HG03066 (cell line): ENCODE measurements at regions not wholly inside any gene's neighbourhood (a gene's known extent, or its start where the extent isn't known, plus 50 kb on each side); places are given as distances from the start of the nearest gene placed in this dataset.

Experiments
- ATAC-seq: cut with Tn5 transposase; IDR thresholded peaks from one replicate; pipeline ENCODE4 v1.9.1; 2021; ENCODE audit warnings: low read depth; ENCODE audit not compliant: unreplicated experiment

- ATAC-seq: no peak
These were observed 254.4 kb downstream of the BCOR start for GRCh38 chrX:39843318-39843717.

- ATAC-seq: no peak
These were observed 252.5 kb downstream of the BCOR start for GRCh38 chrX:39845233-39845632.

- no peak for ATAC-seq
These were observed 251.3 kb downstream of the BCOR start for GRCh38 chrX:39846460-39846859.

- ATAC-seq: no peak
These were observed 249.5 kb downstream of the BCOR start for GRCh38 chrX:39848243-39848642.

GRCh38 chrX:39848900-39849299 lies 248.9 kb downstream of the BCOR start:
- no peak for ATAC-seq

- ATAC-seq: no peak
These were observed 247.5 kb downstream of the BCOR start for GRCh38 chrX:39850209-39850608.

GRCh38 chrX:39850630-39851152 lies 247.1 kb downstream of the BCOR start:
- ATAC-seq: no peak

- ATAC-seq: no peak
These were observed 245.9 kb downstream of the BCOR start for GRCh38 chrX:39851745-39852455.

- ATAC-seq: no peak
These were observed 245.3 kb downstream of the BCOR start for GRCh38 chrX:39852491-39852890.

GRCh38 chrX:39853417-39854030 lies 244.2 kb downstream of the BCOR start:
- no peak for ATAC-seq

GRCh38 chrX:39854772-39855747 lies 242.7 kb downstream of the BCOR start:
- ATAC-seq: peak; percentile 76

GRCh38 chrX:39855748-39856129 lies 242.0 kb downstream of the BCOR start:
- peak; percentile 36 for ATAC-seq

GRCh38 chrX:39856472-39857121 lies 241.2 kb downstream of the BCOR start:
- ATAC-seq: no peak

- no peak for ATAC-seq
These were observed 240.0 kb downstream of the BCOR start for GRCh38 chrX:39857780-39858179.

- peak; percentile 74 for ATAC-seq
These were observed 237.5 kb downstream of the BCOR start for GRCh38 chrX:39859991-39860861.

GRCh38 chrX:39862963-39863362 lies 234.8 kb downstream of the BCOR start:
- no peak for ATAC-seq

GRCh38 chrX:39866229-39866628 lies 231.5 kb downstream of the BCOR start:
- ATAC-seq: no peak

- ATAC-seq: no peak
These were observed 227.7 kb downstream of the BCOR start for GRCh38 chrX:39869846-39870601.

- no peak for ATAC-seq
These were observed 226.1 kb downstream of the BCOR start for GRCh38 chrX:39871648-39872047.
